ENCODE measurements at regions not wholly inside any gene's neighbourhood (a gene's known extent, or its start where the extent isn't known, plus 50 kb on each side); places are given as distances from the start of the nearest gene placed in this dataset.

DNA sequence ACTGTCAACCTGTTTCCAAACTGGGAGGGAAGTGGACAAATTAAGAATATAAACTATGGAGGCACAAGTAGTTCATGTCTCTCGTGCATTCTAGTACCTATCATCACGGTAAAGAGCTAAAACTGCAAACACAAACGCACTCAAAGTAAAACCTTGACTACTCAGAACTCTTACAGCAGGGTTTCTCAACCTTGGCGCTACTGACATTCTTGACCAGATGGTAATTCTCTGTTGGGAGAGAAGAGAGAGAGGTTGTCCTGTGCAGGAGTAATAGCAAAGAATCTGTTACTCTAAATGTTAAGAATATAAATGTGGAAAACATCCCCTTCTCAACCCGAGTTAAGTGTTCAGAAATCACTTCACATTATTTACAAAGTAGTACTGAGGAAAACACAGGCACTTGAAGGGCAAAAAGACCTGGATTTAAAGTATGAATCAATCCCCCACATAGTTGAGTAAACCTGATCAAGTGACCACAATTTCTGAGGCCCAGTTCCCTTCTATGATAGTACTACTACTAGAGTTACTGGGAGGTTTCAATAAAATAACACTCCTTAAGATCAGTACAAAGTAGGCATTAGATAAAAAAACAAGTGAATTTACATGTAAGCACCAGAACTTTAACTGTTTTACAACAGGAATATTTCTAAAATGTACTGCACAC, 73.1 kb upstream of the ARHGAP32 start:
- no peak overlapping the region for H2BK12ac ChIP-seq (ENCODE audit: insufficient read length, low read depth, low read length)
- H3K4me1 ChIP-seq (ENCODE audit: insufficient read depth, low read length), result peaks cover 3% of the 10 kb centered on the region; the same call in 1 of the 2 replicates
- H2BK20ac ChIP-seq (ENCODE audit: low read depth, low read length, poor library complexity, severe bottlenecking), result no peak overlapping the region
- H3K27me3 Mint-ChIP-seq (ENCODE audit: low read depth), result no peaks in the 10 kb centered on the region
- H3K56ac ChIP-seq (ENCODE audit: insufficient read length, low read depth, low read length), result no peak overlapping the region
- H2BK120ac ChIP-seq (ENCODE audit: low read depth, low read length, poor library complexity, severe bottlenecking), result no peak overlapping the region
- no peak overlapping the region for H4K91ac ChIP-seq (ENCODE audit: insufficient read length, low read depth, low read length)
- DNase-seq, result no peak
- H2BK15ac ChIP-seq (ENCODE audit: low read depth, low read length), result no peak overlapping the region
- no peak overlapping the region for H2AFZ ChIP-seq (ENCODE audit: low read length)
- no peak overlapping the region for H3K4me2 ChIP-seq (ENCODE audit: insufficient read depth, insufficient read length, low read length)
- no peaks in the 10 kb centered on the region for H3K27me3 ChIP-seq (ENCODE audit: insufficient read depth, low read length)
- no peak overlapping the region for H4K8ac ChIP-seq (replicated peaks; ENCODE audit: insufficient read length, low read depth, low read length)
- H2BK5ac ChIP-seq (ENCODE audit: insufficient read length, low read length), result no peak overlapping the region
- peaks cover 29 to 37% of the 10 kb centered on the region in 2 experiments for H3K4me1 Mint-ChIP-seq
- peaks cover 0 to 7% (median 3%) of the 10 kb centered on the region in 3 experiments; a peak in 3 of 7 replicates for H3K36me3 Mint-ChIP-seq (ENCODE audit: insufficient read depth in 1 of 3, low read depth in 3 of 3)
- no peak overlapping the region for H3K27ac ChIP-seq (ENCODE audit: insufficient read length, low read depth, low read length)
- no peak overlapping the region for H3K18ac ChIP-seq (ENCODE audit: insufficient read length, low read depth, low read length)
- H3T11ph ChIP-seq (ENCODE audit: low read length), result no peak overlapping the region
- H3K79me1 ChIP-seq (ENCODE audit: insufficient read depth, low read depth, low read length, poor library complexity, severe bottlenecking), result no peaks in the 10 kb centered on the region
- H3K14ac ChIP-seq (ENCODE audit: insufficient read depth, low read length), result no peak overlapping the region
- TF ChIP-seq, protein P1, sequence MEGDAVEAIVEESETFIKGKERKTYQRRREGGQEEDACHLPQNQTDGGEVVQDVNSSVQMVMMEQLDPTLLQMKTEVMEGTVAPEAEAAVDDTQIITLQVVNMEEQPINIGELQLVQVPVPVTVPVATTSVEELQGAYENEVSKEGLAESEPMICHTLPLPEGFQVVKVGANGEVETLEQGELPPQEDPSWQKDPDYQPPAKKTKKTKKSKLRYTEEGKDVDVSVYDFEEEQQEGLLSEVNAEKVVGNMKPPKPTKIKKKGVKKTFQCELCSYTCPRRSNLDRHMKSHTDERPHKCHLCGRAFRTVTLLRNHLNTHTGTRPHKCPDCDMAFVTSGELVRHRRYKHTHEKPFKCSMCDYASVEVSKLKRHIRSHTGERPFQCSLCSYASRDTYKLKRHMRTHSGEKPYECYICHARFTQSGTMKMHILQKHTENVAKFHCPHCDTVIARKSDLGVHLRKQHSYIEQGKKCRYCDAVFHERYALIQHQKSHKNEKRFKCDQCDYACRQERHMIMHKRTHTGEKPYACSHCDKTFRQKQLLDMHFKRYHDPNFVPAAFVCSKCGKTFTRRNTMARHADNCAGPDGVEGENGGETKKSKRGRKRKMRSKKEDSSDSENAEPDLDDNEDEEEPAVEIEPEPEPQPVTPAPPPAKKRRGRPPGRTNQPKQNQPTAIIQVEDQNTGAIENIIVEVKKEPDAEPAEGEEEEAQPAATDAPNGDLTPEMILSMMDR (conservative IDR thresholded peaks at IDR 0.05), result no peak
- H3K4me3 Mint-ChIP-seq, result no peak overlapping the region
- H3K9me3 ChIP-seq (ENCODE audit: control insufficient read depth, low read depth, low read length), result no peaks in the 10 kb centered on the region
- H4K5ac ChIP-seq (ENCODE audit: insufficient read length, low read depth, low read length), result no peak overlapping the region
- no peak overlapping the region for H3K27ac Mint-ChIP-seq
- H4K20me1 ChIP-seq (ENCODE audit: control insufficient read depth, insufficient read depth, insufficient read length), result no peaks in the 10 kb centered on the region
- H3K23me2 ChIP-seq (ENCODE audit: insufficient read length, low read depth, low read length, poor library complexity, severe bottlenecking), result no peaks in the 10 kb centered on the region
- H3K9me3 Mint-ChIP-seq, result no peaks in the 10 kb centered on the region
- H3K23ac ChIP-seq (ENCODE audit: insufficient read length, low read depth, low read length), result no peak overlapping the region
- no peak overlapping the region for H3K4ac ChIP-seq (ENCODE audit: low read depth, low read length)
- no CpG with 5 or more reads among the region's 5 CpGs for WGBS (ENCODE audit: extremely low coverage, insufficient read length, low lambda C conversion rate)
- no peak overlapping the region for H3K9ac ChIP-seq (ENCODE audit: extremely low read depth, insufficient read length, low read length)
- no peak overlapping the region for H2AK5ac ChIP-seq (ENCODE audit: insufficient read length, low read length)
- peaks cover 3% of the 10 kb centered on the region; the same call in 1 of the 2 replicates for H3K79me2 ChIP-seq (ENCODE audit: insufficient read depth, low read length)

All from H9 (cell line).